GM23338 (cell line): ENCODE measurements at regions not wholly inside any gene's neighbourhood (a gene's known extent, or its start where the extent isn't known, plus 50 kb on each side); places are given as distances from the start of the nearest gene placed in this dataset.
"Not testable (repeated sequence)": the region's sequence is repeated elsewhere in the genome, so short reads cannot be mapped to it uniquely, and the experiment has no call there.

Experiments used
- ATAC-seq: fragments of 200-7000 bp; cut with Tn5 transposase; 3 replicates; pipeline ENCODE4 v1.9.1; 2020
- DNase-seq: peaks from one replicate; pipeline ENCODE4 v3.0.0-alpha.2; 2015; ENCODE audit warnings: low spot score
- H2AFZ ChIP-seq: fragments of 200-600 bp; sonication (generic); 2 replicates; pipeline ENCODE4 v1.8.0; 2016; ENCODE audit warnings: antibody characterized with exemption, mild to moderate bottlenecking, moderate library complexity
- H3F3A ChIP-seq: fragments of 200-600 bp; sonication (generic); replicated peaks from 2 replicates; pipeline ENCODE4 v1.8.0; 2017; ENCODE audit warnings: antibody characterized with exemption, mixed run types, low read depth
- H3K27ac ChIP-seq: fragments of 200-600 bp; sonication (generic); 2 replicates; pipeline ENCODE4 v1.6.1; 2016; ENCODE audit warnings: low read depth
- H3K27me3 ChIP-seq: fragments of 200-600 bp; sonication (generic); 2 replicates; pipeline ENCODE4 v1.8.0; 2016; ENCODE audit warnings: mild to moderate bottlenecking, mixed run types, moderate library complexity; ENCODE audit not compliant: insufficient read depth
- H3K36me3 ChIP-seq: fragments of 200-600 bp; sonication (generic); 2 replicates; pipeline ENCODE4 v1.8.0; 2016; ENCODE audit warnings: mild to moderate bottlenecking; ENCODE audit not compliant: insufficient read depth
- H3K4me1 ChIP-seq: fragments of 200-600 bp; sonication (generic); 2 replicates; pipeline ENCODE4 v1.8.0; 2016; ENCODE audit warnings: mild to moderate bottlenecking, moderate library complexity; ENCODE audit not compliant: insufficient read depth
- H3K4me2 ChIP-seq: fragments of 200-600 bp; sonication (generic); 2 replicates; pipeline ENCODE4 v1.7.1; 2017; ENCODE audit warnings: mixed run types
- H3K4me3 ChIP-seq: fragments of 200-600 bp; sonication (generic); 2 replicates; pipeline ENCODE4 v1.6.1; 2016; ENCODE audit warnings: mixed run types
- H3K79me2 ChIP-seq: fragments of 200-600 bp; sonication (generic); replicated peaks from 2 replicates; pipeline ENCODE4 v1.8.0; 2017; ENCODE audit warnings: mild to moderate bottlenecking; ENCODE audit not compliant: insufficient read depth
- H3K9me2 ChIP-seq: fragments of 200-600 bp; sonication (generic); 2 replicates; pipeline ENCODE4 v1.8.0; 2017; ENCODE audit not compliant: insufficient read depth
- H4K20me1 ChIP-seq: fragments of 200-600 bp; sonication (generic); replicated peaks from 2 replicates; pipeline ENCODE4 v1.8.0; 2017; ENCODE audit warnings: mild to moderate bottlenecking; ENCODE audit not compliant: insufficient read depth
- H3K27ac Mint-ChIP-seq: 2 replicates; pipeline ENCODE4 v1.8.0; 2020; ENCODE audit warnings: inconsistent platforms, mild to moderate bottlenecking, moderate library complexity, mixed read lengths
- H3K27me3 Mint-ChIP-seq: 3 replicates; pipeline ENCODE4 v1.8.0; 2022; ENCODE audit warnings: low read depth, mild to moderate bottlenecking, moderate library complexity, mixed read lengths, inconsistent platforms; ENCODE audit not compliant: insufficient read depth, poor library complexity
- H3K36me3 Mint-ChIP-seq: 3 replicates; pipeline ENCODE4 v1.8.0; 2021; ENCODE audit warnings: low read depth, mild to moderate bottlenecking, inconsistent platforms, moderate library complexity, mixed read lengths
- H3K4me1 Mint-ChIP-seq: 3 replicates; pipeline ENCODE4 v1.8.0; 2020; ENCODE audit warnings: mild to moderate bottlenecking, inconsistent platforms, mixed read lengths
- H3K4me3 Mint-ChIP-seq: 3 replicates; pipeline ENCODE4 v1.8.0; 2021; ENCODE audit warnings: moderate library complexity, mild to moderate bottlenecking, inconsistent platforms, mixed read lengths
- H3K9me3 Mint-ChIP-seq: 3 replicates; pipeline ENCODE4 v1.8.0; 2020; ENCODE audit warnings: moderate library complexity, mild to moderate bottlenecking, inconsistent platforms, mixed read lengths
- JUNB ChIP-seq: IDR thresholded peaks from one replicate; pipeline ENCODE4 v1.6.1; 2016; ENCODE audit warnings: antibody characterized with exemption; ENCODE audit not compliant: unreplicated experiment
- NANOG ChIP-seq: IDR thresholded peaks from 2 replicates; pipeline ENCODE4 v1.6.1; 2016; ENCODE audit warnings: antibody characterized with exemption, borderline replicate concordance
- POLR2AphosphoS5 ChIP-seq: IDR thresholded peaks from 2 replicates; pipeline ENCODE4 v1.6.1; 2016; ENCODE audit warnings: antibody characterized with exemption, low read depth
- TF ChIP-seq, protein P1 (sequence below): fragments of 250-450 bp; sonication (Bioruptor Pico); IDR thresholded peaks from 2 replicates; pipeline ENCODE4 v1.5.0; 2020; ENCODE audit warnings: mild to moderate bottlenecking, moderate library complexity
- TF ChIP-seq, protein P2 (sequence below), 2 experiments: fragments of 200-600 bp in 1 of 2; sonication (generic) in 1 of 2; conservative IDR thresholded peaks; 2 replicates each; pipeline versions ENCODE4 v1.5.1 to v1.6.1; 2016 to 2017; ENCODE audit warnings: antibody characterized with exemption in 2 of 2, low read depth in 2 of 2, mild to moderate bottlenecking in 2 of 2, moderate library complexity in 1 of 2

DNA sequence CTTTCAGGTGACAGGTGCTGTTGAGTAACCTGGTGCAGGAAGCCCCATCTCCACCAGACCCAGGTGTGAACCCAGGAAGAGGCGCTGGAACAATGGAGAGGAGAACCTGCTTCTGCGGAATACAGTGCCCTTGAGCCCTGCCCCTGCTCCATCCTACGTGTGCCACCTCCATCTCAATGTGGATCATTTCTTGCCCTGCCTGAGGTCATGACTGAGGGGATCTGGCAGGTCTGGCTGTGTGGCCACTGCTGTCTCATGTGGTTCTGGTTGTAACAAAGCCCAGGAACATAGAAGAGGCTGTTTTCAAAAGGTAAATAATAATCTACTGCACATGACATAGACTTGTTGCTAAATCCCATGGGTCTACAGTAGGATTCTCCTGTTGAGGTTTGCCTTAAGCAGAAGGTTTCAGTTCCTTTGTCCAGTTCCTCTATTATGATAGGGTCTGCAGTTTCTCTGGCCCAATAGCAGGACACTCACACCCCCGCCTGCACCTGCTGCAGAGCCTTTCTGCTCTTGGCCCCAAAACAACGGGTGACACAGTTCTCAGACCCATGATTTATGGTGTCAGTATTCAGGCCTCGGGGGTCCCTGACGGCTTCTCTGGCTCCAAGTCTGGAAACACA lies 113.5 kb upstream of the IGLL5 start (continued):
- TF ChIP-seq, protein P1, sequence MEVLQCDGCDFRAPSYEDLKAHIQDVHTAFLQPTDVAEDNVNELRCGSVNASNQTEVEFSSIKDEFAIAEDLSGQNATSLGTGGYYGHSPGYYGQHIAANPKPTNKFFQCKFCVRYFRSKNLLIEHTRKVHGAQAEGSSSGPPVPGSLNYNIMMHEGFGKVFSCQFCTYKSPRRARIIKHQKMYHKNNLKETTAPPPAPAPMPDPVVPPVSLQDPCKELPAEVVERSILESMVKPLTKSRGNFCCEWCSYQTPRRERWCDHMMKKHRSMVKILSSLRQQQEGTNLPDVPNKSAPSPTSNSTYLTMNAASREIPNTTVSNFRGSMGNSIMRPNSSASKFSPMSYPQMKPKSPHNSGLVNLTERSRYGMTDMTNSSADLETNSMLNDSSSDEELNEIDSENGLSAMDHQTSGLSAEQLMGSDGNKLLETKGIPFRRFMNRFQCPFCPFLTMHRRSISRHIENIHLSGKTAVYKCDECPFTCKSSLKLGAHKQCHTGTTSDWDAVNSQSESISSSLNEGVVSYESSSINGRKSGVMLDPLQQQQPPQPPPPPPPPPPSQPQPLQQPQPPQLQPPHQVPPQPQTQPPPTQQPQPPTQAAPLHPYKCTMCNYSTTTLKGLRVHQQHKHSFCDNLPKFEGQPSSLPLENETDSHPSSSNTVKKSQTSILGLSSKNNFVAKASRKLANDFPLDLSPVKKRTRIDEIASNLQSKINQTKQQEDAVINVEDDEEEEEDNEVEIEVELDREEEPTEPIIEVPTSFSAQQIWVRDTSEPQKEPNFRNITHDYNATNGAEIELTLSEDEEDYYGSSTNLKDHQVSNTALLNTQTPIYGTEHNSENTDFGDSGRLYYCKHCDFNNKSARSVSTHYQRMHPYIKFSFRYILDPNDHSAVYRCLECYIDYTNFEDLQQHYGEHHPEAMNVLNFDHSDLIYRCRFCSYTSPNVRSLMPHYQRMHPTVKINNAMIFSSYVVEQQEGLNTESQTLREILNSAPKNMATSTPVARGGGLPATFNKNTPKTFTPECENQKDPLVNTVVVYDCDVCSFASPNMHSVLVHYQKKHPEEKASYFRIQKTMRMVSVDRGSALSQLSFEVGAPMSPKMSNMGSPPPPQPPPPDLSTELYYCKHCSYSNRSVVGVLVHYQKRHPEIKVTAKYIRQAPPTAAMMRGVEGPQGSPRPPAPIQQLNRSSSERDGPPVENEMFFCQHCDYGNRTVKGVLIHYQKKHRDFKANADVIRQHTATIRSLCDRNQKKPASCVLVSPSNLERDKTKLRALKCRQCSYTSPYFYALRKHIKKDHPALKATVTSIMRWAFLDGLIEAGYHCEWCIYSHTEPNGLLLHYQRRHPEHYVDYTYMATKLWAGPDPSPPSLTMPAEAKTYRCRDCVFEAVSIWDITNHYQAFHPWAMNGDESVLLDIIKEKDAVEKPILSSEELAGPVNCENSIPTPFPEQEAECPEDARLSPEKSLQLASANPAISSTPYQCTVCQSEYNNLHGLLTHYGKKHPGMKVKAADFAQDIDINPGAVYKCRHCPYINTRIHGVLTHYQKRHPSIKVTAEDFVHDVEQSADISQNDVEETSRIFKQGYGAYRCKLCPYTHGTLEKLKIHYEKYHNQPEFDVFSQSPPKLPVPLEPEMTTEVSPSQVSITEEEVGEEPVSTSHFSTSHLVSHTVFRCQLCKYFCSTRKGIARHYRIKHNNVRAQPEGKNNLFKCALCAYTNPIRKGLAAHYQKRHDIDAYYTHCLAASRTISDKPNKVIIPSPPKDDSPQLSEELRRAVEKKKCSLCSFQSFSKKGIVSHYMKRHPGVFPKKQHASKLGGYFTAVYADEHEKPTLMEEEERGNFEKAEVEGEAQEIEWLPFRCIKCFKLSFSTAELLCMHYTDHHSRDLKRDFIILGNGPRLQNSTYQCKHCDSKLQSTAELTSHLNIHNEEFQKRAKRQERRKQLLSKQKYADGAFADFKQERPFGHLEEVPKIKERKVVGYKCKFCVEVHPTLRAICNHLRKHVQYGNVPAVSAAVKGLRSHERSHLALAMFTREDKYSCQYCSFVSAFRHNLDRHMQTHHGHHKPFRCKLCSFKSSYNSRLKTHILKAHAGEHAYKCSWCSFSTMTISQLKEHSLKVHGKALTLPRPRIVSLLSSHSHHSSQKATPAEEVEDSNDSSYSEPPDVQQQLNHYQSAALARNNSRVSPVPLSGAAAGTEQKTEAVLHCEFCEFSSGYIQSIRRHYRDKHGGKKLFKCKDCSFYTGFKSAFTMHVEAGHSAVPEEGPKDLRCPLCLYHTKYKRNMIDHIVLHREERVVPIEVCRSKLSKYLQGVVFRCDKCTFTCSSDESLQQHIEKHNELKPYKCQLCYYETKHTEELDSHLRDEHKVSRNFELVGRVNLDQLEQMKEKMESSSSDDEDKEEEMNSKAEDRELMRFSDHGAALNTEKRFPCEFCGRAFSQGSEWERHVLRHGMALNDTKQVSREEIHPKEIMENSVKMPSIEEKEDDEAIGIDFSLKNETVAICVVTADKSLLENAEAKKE (CRISPR knock-in tag), result no peak
- TF ChIP-seq, protein P2, sequence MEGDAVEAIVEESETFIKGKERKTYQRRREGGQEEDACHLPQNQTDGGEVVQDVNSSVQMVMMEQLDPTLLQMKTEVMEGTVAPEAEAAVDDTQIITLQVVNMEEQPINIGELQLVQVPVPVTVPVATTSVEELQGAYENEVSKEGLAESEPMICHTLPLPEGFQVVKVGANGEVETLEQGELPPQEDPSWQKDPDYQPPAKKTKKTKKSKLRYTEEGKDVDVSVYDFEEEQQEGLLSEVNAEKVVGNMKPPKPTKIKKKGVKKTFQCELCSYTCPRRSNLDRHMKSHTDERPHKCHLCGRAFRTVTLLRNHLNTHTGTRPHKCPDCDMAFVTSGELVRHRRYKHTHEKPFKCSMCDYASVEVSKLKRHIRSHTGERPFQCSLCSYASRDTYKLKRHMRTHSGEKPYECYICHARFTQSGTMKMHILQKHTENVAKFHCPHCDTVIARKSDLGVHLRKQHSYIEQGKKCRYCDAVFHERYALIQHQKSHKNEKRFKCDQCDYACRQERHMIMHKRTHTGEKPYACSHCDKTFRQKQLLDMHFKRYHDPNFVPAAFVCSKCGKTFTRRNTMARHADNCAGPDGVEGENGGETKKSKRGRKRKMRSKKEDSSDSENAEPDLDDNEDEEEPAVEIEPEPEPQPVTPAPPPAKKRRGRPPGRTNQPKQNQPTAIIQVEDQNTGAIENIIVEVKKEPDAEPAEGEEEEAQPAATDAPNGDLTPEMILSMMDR (conservative IDR thresholded peaks at IDR 0.05; ENCODE audit: low read depth in 2 of 2), result no peak
- TF ChIP-seq POLR2AphosphoS5 (no peak), JUNB (no peak), NANOG (no peak)

DNA sequence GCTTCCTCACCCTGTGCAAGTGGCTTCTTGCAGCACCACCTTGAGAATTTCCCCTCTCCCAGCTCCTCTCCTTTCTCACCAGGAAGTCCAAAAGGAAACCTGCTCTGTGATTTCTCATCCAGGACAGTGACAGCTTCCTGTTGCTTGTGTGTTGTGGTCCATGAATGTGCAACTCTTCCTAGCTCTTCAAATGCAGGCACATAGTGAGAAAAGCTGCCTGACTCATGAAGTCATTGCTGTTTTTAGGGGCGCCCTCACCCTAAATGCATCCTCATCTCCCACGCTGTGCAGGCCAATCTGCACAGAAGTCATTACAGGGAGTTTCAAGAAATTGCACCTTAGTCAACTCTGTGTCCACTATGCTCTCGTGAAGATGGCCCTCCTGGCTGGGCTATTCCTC lies 112.9 kb upstream of the IGLL5 start:
- H3K27ac ChIP-seq, H4K20me1 ChIP-seq, H3K9me3 Mint-ChIP-seq, H3K36me3 ChIP-seq, H3K27ac Mint-ChIP-seq, H3F3A ChIP-seq, H2AFZ ChIP-seq, H3K36me3 Mint-ChIP-seq, H3K4me1 ChIP-seq, H3K4me1 Mint-ChIP-seq, DNase-seq, H3K9me2 ChIP-seq, H3K79me2 ChIP-seq, H3K4me3 ChIP-seq, H3K4me3 Mint-ChIP-seq, H3K4me2 ChIP-seq, ATAC-seq: not testable (repeated sequence)
- peaks cover 51% of the 10 kb centered on the region for H3K27me3 Mint-ChIP-seq
- H3K27me3 ChIP-seq, result peaks cover 97% of the 10 kb centered on the region
